ENCODE measurements at regions not wholly inside any gene's neighbourhood (a gene's known extent, or its start where the extent isn't known, plus 50 kb on each side); places are given as distances from the start of the nearest gene placed in this dataset.
"Not testable (repeated sequence)": the region's sequence is repeated elsewhere in the genome, so short reads cannot be mapped to it uniquely, and the experiment has no call there.

GRCh38 chr7:13106513-13106912 is 419.1 kb downstream of the ARL4A start:
- H3K27me3 Mint-ChIP-seq = no peaks in the 10 kb centered on the region
- H3K36me3 Mint-ChIP-seq = no peaks in the 10 kb centered on the region
- ATAC-seq (ENCODE audit: low read depth in 2 of 2) = no peak
- no peak overlapping the region for H3K27ac Mint-ChIP-seq
- no peak overlapping the region for H3K4me3 Mint-ChIP-seq
- peaks cover 0 to 4% (median 0%) of the 10 kb centered on the region in 7 donors for H3K9me3 Mint-ChIP-seq
- peaks cover 7 to 26% (median 18%) of the 10 kb centered on the region in 3 donors for H3K4me1 Mint-ChIP-seq
- no peak for DNase-seq

DNA sequence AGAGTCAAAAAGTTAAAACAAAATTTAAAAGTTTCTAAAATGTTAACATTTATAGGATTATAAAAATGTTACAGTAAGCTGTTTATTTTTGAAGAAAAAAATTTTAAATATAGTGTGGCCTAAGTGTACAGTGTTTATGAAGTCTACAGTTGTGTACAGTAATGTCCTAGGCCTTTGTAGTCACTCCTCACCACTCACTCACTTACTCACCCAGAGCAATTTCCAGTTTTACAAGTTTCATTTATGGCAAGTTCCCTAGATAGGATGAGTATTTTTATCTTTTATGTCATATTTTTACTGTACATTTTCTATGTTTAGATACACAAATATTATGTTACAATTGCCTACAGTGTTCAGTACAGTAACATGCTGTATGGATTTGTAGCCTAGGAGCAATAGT is 419.9 kb downstream of the ARL4A start:
- DNase-seq = no peak
- Mint-ChIP-seq H3K9me3 (peaks cover 0 to 4% (median 0%) of the 10 kb centered on the region in 7 donors), H3K4me3 (no peak overlapping the region), H3K27ac (no peak overlapping the region), H3K36me3 (no peaks in the 10 kb centered on the region), H3K4me1 (peaks cover 7 to 24% (median 18%) of the 10 kb centered on the region in 3 donors), H3K27me3 (no peaks in the 10 kb centered on the region)
- ATAC-seq (ENCODE audit: low read depth in 2 of 2) = no peak

GRCh38 chr7:13108061-13108460 is 420.6 kb downstream of the ARL4A start:
- H3K4me3 Mint-ChIP-seq = no peak overlapping the region
- H3K27ac Mint-ChIP-seq = peak overlapping the region in 1 of 6 donors; percentile 0

DNA sequence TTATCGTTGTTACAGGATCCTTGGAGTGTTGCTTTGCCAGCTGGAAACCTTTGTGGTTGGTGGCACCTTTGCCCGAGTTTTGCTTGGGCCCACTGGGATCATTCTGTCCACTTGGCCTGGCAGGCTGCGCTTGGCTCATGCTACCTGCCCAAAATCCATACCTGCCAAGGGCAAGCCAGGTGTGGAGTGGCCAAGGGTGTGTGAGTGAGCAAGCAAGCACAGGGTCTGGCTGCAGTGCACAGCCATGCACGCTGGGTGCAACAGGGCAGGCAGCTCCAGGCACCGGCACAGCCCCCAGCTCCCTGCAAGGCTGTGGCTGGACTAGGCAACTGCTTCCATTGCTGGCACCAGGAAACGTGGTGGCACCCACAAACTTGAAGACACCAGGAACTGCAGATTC is 421.8 kb downstream of the ARL4A start:
- no peaks in the 10 kb centered on the region for H3K36me3 Mint-ChIP-seq
- H3K27me3 Mint-ChIP-seq = no peaks in the 10 kb centered on the region
- no peak overlapping the region for H3K27ac Mint-ChIP-seq
- H3K9me3 Mint-ChIP-seq = peaks cover 0 to 4% (median 0%) of the 10 kb centered on the region in 7 donors
- no peak overlapping the region for H3K4me3 Mint-ChIP-seq
- peaks cover 4 to 20% (median 11%) of the 10 kb centered on the region in 3 donors for H3K4me1 Mint-ChIP-seq
- ATAC-seq (ENCODE audit: low read depth in 2 of 2) (no peak), DNase-seq (no peak)

More at GRCh38 chr7:13108061-13108460, 420.6 kb downstream of the ARL4A start:
- peaks cover 0 to 4% (median 0%) of the 10 kb centered on the region in 7 donors for H3K9me3 Mint-ChIP-seq
- H3K4me1 Mint-ChIP-seq = peaks cover 7 to 24% (median 18%) of the 10 kb centered on the region in 3 donors
- ATAC-seq (ENCODE audit: low read depth in 2 of 2) = no peak
- no peaks in the 10 kb centered on the region for H3K27me3 Mint-ChIP-seq
- DNase-seq = no peak
- no peaks in the 10 kb centered on the region for H3K36me3 Mint-ChIP-seq

DNA sequence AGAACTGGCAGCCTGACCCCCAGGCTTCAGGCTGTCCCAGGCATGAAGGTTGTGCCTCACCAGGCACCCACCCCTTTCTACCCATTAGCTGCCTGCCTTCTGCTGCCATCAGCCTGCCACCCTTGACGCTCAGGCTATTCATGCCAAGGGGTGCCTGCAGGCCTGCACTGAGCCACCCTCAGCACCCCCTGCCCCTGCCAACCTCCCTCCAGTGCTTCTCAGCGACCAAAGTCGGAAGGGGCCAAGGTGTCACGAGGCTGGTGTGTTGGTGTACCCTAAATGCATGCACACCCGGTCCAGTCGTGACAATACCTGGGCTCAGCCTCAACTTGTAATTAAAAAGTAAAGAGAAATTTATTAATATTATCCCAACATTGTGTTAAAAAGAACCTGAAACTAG is 422.7 kb downstream of the ARL4A start:
- Mint-ChIP-seq H3K4me1 (peaks cover 3 to 12% (median 5%) of the 10 kb centered on the region in 3 donors), H3K27me3 (peaks cover 0 to 5% (median 0%) of the 10 kb centered on the region in 3 donors), H3K36me3 (no peaks in the 10 kb centered on the region), H3K4me3 (peak overlapping the region in 1 of 8 donors; percentile 52), H3K9me3 (peaks cover 0 to 4% (median 0%) of the 10 kb centered on the region in 7 donors), H3K27ac (no peak overlapping the region)
- no peak for ATAC-seq (ENCODE audit: low read depth in 2 of 2)
- DNase-seq = no peak

- ATAC-seq (ENCODE audit: low read depth in 2 of 2) (no peak), DNase-seq (no peak)
- Mint-ChIP-seq H3K9me3 (peaks cover 0 to 4% (median 0%) of the 10 kb centered on the region in 7 donors), H3K27ac (no peak overlapping the region), H3K4me3 (no peak overlapping the region), H3K4me1 (peaks cover 0 to 6% (median 3%) of the 10 kb centered on the region in 3 donors), H3K27me3 (peaks cover 0 to 5% (median 0%) of the 10 kb centered on the region in 3 donors), H3K36me3 (no peaks in the 10 kb centered on the region)
Observed at GRCh38 chr7:13111230-13111629, 423.8 kb downstream of the ARL4A start.

DNA sequence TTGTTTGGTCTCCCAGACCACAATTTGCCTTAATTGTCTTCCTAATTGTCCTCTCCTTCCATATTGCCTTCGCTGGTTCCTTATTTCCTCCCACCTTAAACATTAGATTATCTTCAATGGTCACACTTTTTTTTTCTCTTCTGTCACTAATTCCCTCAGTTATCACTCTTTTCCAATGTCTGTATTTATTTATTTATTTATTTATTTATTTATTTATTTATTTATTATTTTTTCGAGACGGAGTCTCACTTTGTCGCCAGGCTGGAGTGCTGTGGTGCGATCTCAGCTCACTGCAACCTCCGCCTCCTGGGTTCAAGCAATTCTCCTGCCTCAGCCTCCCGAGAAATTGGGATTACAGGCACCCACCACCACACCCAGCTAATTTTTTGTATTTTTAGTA is 426.8 kb downstream of the ARL4A start:
- H3K27me3 Mint-ChIP-seq; H3K4me1 Mint-ChIP-seq; H3K4me3 Mint-ChIP-seq; H3K9me3 Mint-ChIP-seq; H3K36me3 Mint-ChIP-seq; H3K27ac Mint-ChIP-seq; ATAC-seq (ENCODE audit: low read depth in 2 of 2); DNase-seq: not testable (repeated sequence)

DNA sequence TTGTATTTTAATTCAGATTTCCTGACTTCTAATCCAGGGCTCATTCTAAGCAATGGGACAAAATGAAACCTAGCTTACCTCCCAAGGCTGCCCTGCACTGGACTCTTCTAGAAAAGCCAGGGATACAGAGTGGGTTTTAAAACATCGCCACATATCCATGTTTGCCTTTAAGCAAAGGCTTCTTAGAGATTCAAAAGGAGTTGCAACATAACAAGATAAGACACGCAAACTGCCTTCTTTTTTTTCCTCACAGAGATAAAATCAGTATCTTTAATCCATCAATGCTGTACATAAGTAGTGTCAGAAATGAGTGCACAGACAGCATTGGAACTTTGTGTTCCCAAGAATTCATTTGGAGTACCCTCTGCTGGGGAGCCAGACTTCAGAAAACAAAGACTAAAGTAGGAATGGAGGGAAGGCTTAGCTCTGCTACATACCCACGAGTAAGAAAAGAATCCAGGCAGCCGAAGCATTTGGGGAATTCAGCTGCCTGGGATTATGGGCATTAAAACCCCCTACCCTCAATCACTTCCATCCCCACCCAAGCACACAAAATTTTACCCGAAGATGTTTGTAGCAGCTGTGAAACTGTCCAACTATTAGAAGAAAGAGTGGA is 427.8 kb downstream of the ARL4A start:
- Mint-ChIP-seq H3K36me3 (no peaks in the 10 kb centered on the region), H3K9me3 (no peaks in the 10 kb centered on the region), H3K27ac (no peak overlapping the region), H3K4me3 (no peak overlapping the region), H3K4me1 (peaks cover 0 to 3% (median 0%) of the 10 kb centered on the region in 3 donors), H3K27me3 (peaks cover 0 to 5% (median 0%) of the 10 kb centered on the region in 3 donors)
- no peak for ATAC-seq (ENCODE audit: low read depth in 2 of 2)
- no peak for DNase-seq

DNA sequence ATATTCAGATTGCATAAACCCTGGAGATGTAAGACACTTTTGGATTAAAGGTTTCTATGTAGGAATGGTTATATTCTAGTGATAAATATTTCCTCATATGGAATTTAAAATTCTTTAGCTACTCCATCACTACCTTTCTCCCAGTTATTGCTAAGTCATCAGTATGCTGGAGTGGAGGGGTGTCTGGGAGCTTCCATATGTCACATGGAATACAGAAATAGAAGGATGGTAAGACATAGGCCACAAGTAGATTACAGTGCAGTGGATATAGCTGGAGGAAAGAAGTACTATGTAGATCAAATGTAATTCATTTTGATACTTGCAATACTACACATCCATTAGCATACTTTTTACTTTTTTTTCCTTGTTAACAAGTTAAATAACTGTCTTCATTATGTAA is 428.4 kb downstream of the ARL4A start:
- peaks cover 0 to 3% (median 0%) of the 10 kb centered on the region in 3 donors for H3K4me1 Mint-ChIP-seq
- peaks cover 0 to 5% (median 0%) of the 10 kb centered on the region in 3 donors for H3K27me3 Mint-ChIP-seq
- no peaks in the 10 kb centered on the region for H3K36me3 Mint-ChIP-seq
- no peaks in the 10 kb centered on the region for H3K9me3 Mint-ChIP-seq
- DNase-seq = no peak
- no peak for ATAC-seq (ENCODE audit: low read depth in 2 of 2)
- H3K27ac Mint-ChIP-seq = no peak overlapping the region
- H3K4me3 Mint-ChIP-seq = no peak overlapping the region

DNA sequence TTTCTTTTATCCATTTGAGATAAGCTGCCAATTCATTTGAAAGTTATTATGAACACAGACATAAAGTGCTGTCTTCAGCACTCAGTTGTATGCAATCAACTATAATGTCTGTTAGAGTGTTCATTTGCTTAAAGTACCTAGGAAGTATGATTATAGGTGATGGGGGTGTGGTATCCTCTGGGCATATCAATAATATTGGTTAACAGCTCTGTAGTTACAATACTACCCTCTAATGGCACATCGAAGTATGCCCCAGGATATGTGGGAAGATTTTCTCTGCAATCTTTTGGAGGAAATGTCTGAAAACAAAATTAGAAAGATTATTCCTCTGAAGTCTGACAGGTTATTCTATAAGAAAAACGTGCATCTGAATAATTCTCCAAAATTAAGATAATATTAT is 429.7 kb downstream of the ARL4A start:
- ATAC-seq (ENCODE audit: low read depth in 2 of 2) (no peak), DNase-seq (no peak)
- Mint-ChIP-seq H3K9me3 (peaks cover 0 to 7% (median under 1%) of the 10 kb centered on the region in 7 donors), H3K36me3 (no peaks in the 10 kb centered on the region), H3K27ac (no peak overlapping the region), H3K4me1 (peaks cover 0 to 3% (median 0%) of the 10 kb centered on the region in 3 donors), H3K27me3 (peaks cover 0 to 5% (median 0%) of the 10 kb centered on the region in 3 donors), H3K4me3 (no peak overlapping the region)

DNA sequence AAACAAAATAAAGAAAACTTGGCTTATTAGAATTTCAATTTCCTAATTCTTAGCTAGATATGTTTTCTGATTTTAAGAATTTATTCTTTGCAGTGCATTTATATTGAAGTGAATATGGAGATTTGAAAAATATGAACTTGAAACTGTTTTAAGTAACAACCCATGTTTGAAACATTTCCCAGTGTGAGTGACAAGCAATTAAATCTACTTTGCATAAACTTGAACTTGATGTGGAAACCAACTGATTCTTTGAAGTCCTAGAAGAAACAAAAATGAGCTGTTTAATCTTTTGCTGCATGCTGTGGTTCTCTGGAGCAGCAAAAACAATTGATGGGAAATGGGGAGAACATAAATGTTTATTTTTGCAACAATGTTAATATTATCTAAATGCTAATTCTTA is 430.2 kb downstream of the ARL4A start:
- Mint-ChIP-seq H3K36me3 (no peaks in the 10 kb centered on the region), H3K27me3 (peaks cover 0 to 5% (median 0%) of the 10 kb centered on the region in 3 donors)

GRCh38 chr7:13124629-13125028 is 437.2 kb downstream of the ARL4A start:
- peaks cover 4 to 14% (median 7%) of the 10 kb centered on the region in 3 donors for H3K27me3 Mint-ChIP-seq
- not testable (repeated sequence) for H3K27ac Mint-ChIP-seq; DNase-seq; H3K4me1 Mint-ChIP-seq; H3K36me3 Mint-ChIP-seq; H3K4me3 Mint-ChIP-seq; ATAC-seq (ENCODE audit: low read depth in 2 of 2)
- peaks cover 7 to 36% (median 16%) of the 10 kb centered on the region in 7 donors for H3K9me3 Mint-ChIP-seq

More for the DNA sequence above, 430.2 kb downstream of the ARL4A start:
- H3K9me3 Mint-ChIP-seq = peaks cover 0 to 12% (median 2%) of the 10 kb centered on the region in 7 donors
- no peak for ATAC-seq (ENCODE audit: low read depth in 2 of 2)
- no peak for DNase-seq
- peak overlapping the region in 1 of 6 donors; percentile 73 for H3K27ac Mint-ChIP-seq
- peaks cover 0 to 3% (median 0%) of the 10 kb centered on the region in 3 donors for H3K4me1 Mint-ChIP-seq
- H3K4me3 Mint-ChIP-seq = no peak overlapping the region

DNA sequence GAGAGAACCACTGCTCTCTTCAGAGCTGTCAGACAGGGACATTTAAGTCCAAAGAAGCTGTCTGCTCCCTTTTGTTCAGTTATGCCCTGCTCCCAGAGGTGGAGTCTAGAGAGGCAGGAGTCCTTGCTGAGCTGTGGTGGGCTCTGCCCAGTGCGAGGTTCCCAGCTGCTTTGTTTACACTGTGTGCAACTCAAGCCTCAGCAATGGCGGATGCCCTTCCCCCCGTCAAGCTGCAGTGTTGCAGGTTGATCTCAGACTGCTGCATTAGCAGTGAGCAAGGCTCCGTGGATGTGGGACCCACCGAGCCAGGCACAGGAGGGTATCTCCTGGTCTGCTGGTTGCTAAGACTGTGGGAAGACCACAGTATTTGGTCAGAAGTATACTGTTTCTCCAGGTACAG is 438.9 kb downstream of the ARL4A start:
- Mint-ChIP-seq H3K4me1 (no peaks in the 10 kb centered on the region), H3K36me3 (peaks cover 0 to 8% of the 10 kb centered on the region in 2 donors), H3K9me3 (peaks cover 7 to 36% (median 16%) of the 10 kb centered on the region in 7 donors), H3K27ac (no peak overlapping the region), H3K27me3 (peaks cover 9 to 23% (median 21%) of the 10 kb centered on the region in 3 donors), H3K4me3 (no peak overlapping the region)
- DNase-seq = no peak
- ATAC-seq (ENCODE audit: low read depth in 2 of 2) = no peak

DNA sequence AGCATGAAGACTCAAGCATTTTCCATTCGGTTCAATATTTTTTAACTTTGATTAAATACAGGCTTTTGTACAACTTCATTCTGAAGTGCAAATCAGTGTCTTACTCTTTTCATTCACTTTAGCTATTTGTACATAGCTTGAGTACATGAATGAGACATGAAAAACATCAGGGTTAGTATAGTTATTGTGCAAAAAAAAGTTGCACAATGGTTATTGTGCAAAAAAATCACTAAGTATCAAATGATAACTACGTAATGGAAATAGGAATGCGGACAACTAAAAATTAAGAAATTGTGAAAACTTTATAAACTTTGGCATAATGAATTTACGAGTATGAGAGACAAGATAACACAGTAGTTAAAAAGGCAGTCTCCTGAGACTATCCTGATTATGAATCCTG is 442.9 kb downstream of the ARL4A start:
- no peak for DNase-seq
- H3K36me3 Mint-ChIP-seq = peaks cover 0 to 5% of the 10 kb centered on the region in 2 donors
- H3K4me3 Mint-ChIP-seq = no peak overlapping the region
- peaks cover 15 to 26% (median 22%) of the 10 kb centered on the region in 3 donors for H3K27me3 Mint-ChIP-seq
- no peaks in the 10 kb centered on the region for H3K4me1 Mint-ChIP-seq
- no peak overlapping the region for H3K27ac Mint-ChIP-seq
- peaks cover 0 to 4% (median 2%) of the 10 kb centered on the region in 7 donors for H3K9me3 Mint-ChIP-seq
- ATAC-seq (ENCODE audit: low read depth in 2 of 2) = no peak

Measured in naive B cell (primary cell).